ENCODE measurements at regions not wholly inside any gene's neighbourhood (a gene's known extent, or its start where the extent isn't known, plus 50 kb on each side); places are given as distances from the start of the nearest gene placed in this dataset.
"Not testable (repeated sequence)": the region's sequence is repeated elsewhere in the genome, so short reads cannot be mapped to it uniquely, and the experiment has no call there.

DNA sequence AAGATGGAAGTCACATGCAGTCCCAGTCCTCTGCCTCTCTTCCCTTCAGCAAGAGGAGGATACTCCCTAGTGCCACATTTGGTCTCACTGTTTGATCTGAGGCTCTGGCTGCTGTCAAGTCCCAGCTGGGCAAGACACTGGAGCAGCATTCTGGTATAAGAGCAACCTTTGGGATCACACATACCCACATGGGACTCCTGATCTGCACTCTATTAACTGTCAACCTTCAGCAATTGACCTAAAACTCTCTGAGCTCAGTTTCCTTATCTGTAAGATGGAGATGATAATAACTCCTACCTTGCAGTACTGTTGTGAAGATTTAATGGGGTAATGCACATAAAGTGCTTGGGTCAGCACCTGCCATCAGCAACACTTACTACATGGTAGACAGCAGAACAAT, 437.9 kb downstream of the PIK3R1 start:
- H3K27ac ChIP-seq (ENCODE audit: low read depth, low read length): no peak overlapping the region

DNA sequence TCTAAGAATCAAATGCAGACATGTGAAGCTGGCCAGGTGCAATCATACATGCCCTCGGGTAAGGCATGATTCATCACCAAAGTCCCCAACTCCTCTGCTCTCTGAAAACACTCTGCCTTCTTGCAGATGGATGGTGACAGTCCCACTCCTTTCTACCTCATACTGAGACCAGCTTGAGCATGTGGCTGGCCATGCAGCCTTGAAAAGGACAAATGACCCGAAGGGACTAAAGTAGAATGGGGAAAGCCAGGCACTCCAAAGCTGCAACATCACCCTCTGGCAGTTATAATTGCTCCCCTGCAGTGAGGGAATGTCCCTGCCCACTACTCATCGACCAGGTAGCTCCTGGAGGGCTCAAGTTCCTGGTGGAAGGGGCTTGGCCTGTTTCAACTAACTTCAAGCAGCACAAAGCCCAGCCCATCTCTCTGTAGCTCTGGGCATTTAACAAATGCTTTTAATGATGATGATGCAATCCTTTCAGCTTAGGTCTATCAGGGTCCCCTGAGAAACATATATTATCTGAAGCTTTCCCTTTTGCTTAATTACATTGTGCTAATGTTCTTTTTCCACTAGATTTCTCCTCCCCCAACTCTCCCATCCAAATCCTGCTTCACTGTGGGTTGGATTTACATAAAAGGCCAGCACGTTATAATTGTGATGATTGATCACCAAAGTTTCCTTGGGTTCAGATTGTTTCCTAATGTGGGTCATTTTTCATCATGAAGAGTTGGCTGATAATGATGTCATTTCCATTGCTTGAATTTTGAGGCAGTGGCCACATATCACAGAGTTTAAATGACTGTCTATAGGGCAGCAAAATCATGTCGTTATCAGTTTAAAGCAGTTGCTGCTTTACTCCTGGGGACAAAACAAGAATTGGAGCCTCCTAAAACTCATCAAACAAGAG, 436.5 kb upstream of the SLC30A5 start:
- no peak overlapping the region for H3K27ac ChIP-seq (ENCODE audit: low read depth, low read length)
- WGBS, 3 donors: 29 to 38% (median 38%) methylated on average over 5 of the region's 5 CpGs

DNA sequence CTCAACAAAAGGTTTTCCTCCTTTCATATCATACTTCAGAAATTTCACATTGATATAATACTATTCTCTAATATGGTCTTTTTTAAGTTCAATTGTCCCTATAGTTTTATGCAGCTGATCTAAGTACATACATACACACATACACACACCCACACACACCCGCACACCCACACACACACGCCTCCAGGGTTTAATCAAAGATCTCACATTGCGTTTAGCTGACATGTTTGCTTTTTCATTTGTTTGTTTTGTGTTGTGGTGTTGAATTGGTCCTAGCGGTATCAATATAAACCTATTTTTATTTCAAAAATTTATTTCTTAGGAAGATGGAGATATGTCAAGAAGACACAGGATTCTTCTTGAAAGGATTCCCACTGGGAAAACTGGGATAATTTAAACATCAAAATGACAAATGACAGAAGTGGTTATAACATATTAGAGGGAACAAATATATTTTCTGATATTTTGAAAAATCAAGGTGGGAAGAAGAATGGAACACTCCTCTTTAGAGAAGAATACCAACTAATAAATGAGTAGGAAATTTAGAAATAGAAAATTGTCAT, 434.9 kb upstream of the SLC30A5 start:
- 73 to 96% (median 91%) methylated on average over 4 of the region's 4 CpGs for WGBS, 3 donors
- no peak overlapping the region for H3K27ac ChIP-seq (ENCODE audit: low read depth, low read length)

- no peak overlapping the region for H3K27ac ChIP-seq (ENCODE audit: low read depth, low read length)
- WGBS, 3 donors: 84 to 87% (median 87%) methylated on average over 3 of the region's 3 CpGs
These were observed 433.9 kb upstream of the SLC30A5 start for GRCh38 chr5:68659881-68660280.

- no peak overlapping the region for H3K27ac ChIP-seq (ENCODE audit: low read depth, low read length)
These were observed 432.6 kb upstream of the SLC30A5 start for GRCh38 chr5:68661237-68661636.

GRCh38 chr5:68662804-68663307, 431.0 kb upstream of the SLC30A5 start:
- no peak overlapping the region for H3K27ac ChIP-seq (ENCODE audit: low read depth, low read length)

More at GRCh38 chr5:68661237-68661636, 432.6 kb upstream of the SLC30A5 start:
- 66 to 79% (median 75%) methylated on average over 2 of the region's 2 CpGs for WGBS, 3 donors

DNA sequence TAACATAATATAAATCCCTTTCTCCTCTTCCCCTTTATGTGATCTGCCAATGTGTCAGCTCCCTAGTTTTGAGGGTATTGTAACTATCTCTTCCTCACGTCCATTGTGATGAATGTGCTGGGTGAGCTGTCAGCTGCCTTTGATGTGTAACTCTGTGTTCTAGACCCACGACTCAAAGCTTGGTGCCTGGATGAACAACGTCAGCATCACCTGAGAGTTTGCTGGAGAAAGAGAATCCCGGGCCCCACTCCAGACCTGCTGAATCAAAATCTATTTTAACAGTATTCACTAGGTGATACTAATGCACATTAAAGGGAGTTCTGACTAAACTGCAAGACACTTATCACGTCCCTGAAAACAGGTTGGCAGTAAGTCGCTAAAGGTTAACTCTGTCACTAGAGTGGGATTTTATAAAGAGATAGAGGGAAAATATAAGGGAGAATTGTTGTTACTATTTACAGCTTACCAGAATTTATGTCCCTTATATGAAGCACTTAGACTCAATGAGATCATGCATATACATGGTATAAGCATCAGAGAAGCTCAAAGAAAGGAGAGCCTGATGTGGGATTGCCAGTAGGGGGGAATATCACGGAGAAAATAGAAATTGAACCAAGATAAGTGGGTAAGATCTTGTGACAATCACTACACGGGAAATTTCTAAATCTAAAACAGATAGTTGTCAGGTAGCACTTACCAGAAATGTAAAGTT, 423.8 kb upstream of the SLC30A5 start:
- WGBS, 3 donors: 64 to 78% (median 67%) methylated on average over 8 of the region's 8 CpGs
- no peak overlapping the region for H3K27ac ChIP-seq (ENCODE audit: low read depth, low read length)

DNA sequence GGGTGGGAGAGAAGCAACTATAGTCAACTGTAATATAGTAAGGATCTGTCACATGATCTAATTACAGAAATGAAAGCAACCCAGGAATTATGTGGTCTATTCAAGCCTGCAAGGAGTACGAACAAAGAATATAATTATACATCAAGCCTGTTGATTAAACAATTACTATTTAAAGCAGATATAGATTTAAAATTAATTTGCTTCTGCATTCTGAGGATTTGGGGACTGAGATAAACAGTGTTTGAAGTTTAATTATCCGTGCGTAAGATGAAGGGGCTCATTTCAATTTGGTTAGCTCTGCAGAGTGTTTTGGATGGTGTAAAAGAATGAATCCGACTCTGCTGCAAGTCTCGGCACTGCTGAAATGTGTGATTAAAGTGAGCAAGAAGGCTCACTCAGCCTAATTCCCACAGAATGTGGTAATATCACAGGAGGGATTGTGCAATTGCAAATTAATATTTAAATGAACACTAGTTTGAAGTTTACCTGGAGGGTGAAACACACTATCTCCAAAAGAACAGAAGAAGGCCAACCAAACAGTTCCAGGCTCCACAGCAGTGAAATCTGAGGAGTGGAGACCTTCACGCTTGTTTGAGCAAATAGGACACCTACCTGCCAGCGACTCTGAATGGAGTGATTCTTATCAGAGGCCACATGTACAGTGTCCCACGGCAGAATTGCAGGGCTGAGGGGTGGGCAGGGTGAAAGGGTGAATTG, 420.6 kb upstream of the SLC30A5 start:
- WGBS, 3 donors: 26 to 71% (median 66%) methylated on average over 8 of the region's 8 CpGs
- no peak overlapping the region for H3K27ac ChIP-seq (ENCODE audit: low read depth, low read length)

DNA sequence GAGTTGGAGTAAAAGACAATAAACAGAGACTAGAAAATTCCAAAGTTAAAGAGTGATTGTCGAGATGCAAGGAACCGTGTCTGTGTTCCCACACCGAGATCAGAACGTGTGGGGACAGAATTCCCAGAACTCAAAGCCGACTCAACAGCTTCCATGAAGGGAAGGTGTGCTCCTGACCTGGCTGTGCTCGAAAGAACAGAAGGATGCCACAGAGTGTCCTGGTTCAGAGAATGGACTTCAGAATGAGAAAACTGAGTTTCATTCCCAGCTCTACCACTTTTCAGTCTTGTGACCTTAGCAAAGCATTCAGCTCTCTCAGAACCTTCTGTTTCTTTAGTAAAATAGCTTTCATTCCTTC, 420.0 kb upstream of the SLC30A5 start:
- 43 to 92% (median 90%) methylated on average over 6 of the region's 6 CpGs for WGBS, 3 donors
- no peak overlapping the region for H3K27ac ChIP-seq (ENCODE audit: low read depth, low read length)

DNA sequence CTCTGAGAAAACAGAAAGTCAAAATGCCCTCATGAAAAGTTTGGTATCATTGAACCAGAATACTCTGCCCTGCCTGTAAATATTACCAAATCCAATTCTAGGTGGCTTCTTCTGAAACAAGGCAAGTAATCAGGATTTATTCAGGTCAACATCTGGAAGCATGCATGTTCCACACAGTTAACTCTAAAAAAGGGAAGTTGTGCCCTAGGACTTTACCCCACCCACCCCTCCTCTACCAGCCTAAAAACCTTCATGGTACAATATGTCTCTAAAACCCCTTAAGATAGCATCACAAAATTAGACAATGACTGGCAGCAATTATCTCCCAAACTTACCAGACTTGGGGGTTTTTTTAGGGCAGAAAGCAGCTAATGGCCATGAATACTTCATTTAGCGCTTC, 414.8 kb upstream of the SLC30A5 start:
- 91 to 96% (median 93%) methylated on average over 1 of the region's 1 CpG for WGBS, 3 donors

GRCh38 chr5:68680366-68680765, 413.4 kb upstream of the SLC30A5 start:
- H3K27ac ChIP-seq (ENCODE audit: low read depth, low read length): no peak overlapping the region

More for the DNA sequence above, 414.8 kb upstream of the SLC30A5 start:
- H3K27ac ChIP-seq (ENCODE audit: low read depth, low read length): no peak overlapping the region

DNA sequence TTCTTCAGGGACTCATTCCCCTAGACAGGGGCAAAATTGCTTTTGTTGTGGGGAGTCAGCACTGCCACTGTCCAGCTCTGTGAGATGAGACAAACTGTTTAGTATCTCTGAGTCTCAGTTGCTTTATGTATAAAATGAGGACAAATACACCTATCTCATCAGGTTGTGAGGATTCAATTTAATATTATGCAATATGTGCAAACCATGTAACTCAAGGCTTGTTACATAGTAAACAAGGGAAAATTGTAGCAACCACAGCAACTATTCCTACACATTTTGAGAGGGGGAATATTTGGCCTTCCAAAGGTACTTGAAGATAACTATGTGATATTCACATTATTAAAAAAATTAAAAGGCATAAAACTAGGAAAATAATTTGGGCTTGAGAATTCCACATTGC, 411.9 kb upstream of the SLC30A5 start:
- no peak overlapping the region for H3K27ac ChIP-seq (ENCODE audit: low read depth, low read length)

GRCh38 chr5:68682400-68683160, 411.2 kb upstream of the SLC30A5 start:
- H3K27ac ChIP-seq (ENCODE audit: low read depth, low read length): no peak overlapping the region
- WGBS, 3 donors: 42 to 82% (median 77%) methylated on average over 6 of the region's 6 CpGs

- no peak overlapping the region for H3K27ac ChIP-seq (ENCODE audit: low read depth, low read length)
- WGBS, 3 donors: 45 to 60% (median 52%) methylated on average over 5 of the region's 5 CpGs
These were observed 410.2 kb upstream of the SLC30A5 start for GRCh38 chr5:68683632-68684036.

DNA sequence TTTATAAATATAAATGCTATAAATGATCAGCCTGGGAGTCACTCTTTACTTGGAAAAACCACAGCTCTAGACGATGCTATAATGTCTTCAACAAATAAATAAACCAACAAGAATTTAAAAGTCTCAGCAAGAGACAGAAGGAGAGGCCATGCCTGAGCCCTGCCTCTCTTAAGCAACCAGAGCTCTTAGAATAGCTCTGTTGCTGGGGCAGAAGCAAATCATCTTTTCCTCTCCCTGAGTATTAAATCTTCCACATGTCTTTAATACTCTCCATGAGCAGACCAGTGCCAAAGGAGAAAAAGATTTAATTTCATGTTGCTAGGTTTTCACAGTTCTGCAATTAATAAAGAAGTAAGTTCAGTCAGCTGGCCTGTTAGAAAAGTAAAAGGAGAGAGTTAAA, 408.0 kb upstream of the SLC30A5 start:
- WGBS, 3 donors: 46 to 59% (median 49%) methylated on average over 1 of the region's 1 CpG
- H3K27ac ChIP-seq (ENCODE audit: low read depth, low read length): no peak overlapping the region

GRCh38 chr5:68688547-68688946, 405.3 kb upstream of the SLC30A5 start:
- no peak overlapping the region for H3K27ac ChIP-seq (ENCODE audit: low read depth, low read length)
- WGBS, 3 donors: 86 to 91% (median 87%) methylated on average over 1 of the region's 1 CpG

- H3K27ac ChIP-seq (ENCODE audit: low read depth, low read length): no peak overlapping the region
These were observed 404.8 kb upstream of the SLC30A5 start for GRCh38 chr5:68689010-68689409.

- H3K27ac ChIP-seq (ENCODE audit: low read depth, low read length): not testable (repeated sequence)
- 78 to 94% (median 87%) methylated on average over 6 to 7 of the region's 9 CpGs for WGBS, 3 donors
These were observed 401.9 kb upstream of the SLC30A5 start for GRCh38 chr5:68691874-68692273.

Data from adipose tissue (tissue), 3 donors.